ENCODE measurements at regions not wholly inside any gene's neighbourhood (a gene's known extent, or its start where the extent isn't known, plus 50 kb on each side); places are given as distances from the start of the nearest gene placed in this dataset.

DNA sequence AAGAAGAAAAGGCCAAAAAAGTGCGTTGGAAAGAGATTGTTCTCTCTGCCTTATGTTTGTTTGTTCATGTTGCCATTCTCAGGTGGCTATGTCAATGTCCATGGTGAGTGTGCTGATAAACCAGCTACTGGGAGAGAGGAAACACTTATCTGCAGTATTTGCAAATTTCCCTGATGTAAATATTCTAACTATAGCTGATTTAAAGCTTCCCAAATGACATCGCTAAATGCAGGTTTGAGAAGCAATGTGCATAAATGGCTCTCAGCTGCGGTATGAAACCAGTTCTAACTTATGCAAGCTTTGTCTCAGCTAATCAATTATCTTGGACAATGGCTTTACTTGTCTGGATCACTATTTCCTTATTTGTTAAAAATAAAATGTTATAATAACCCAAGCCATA, 312.5 kb upstream of the ANO3 start:
- no peaks in the 10 kb centered on the region for H3K4me1 ChIP-seq
- TF ChIP-seq POLR2A (IDR thresholded peaks at IDR 0.05) (no peak), POLR2AphosphoS5 (IDR thresholded peaks at IDR 0.05; ENCODE audit: insufficient read depth in 1 of 2, low read depth in 1 of 2) (no peak)
- TF ChIP-seq, protein P1, sequence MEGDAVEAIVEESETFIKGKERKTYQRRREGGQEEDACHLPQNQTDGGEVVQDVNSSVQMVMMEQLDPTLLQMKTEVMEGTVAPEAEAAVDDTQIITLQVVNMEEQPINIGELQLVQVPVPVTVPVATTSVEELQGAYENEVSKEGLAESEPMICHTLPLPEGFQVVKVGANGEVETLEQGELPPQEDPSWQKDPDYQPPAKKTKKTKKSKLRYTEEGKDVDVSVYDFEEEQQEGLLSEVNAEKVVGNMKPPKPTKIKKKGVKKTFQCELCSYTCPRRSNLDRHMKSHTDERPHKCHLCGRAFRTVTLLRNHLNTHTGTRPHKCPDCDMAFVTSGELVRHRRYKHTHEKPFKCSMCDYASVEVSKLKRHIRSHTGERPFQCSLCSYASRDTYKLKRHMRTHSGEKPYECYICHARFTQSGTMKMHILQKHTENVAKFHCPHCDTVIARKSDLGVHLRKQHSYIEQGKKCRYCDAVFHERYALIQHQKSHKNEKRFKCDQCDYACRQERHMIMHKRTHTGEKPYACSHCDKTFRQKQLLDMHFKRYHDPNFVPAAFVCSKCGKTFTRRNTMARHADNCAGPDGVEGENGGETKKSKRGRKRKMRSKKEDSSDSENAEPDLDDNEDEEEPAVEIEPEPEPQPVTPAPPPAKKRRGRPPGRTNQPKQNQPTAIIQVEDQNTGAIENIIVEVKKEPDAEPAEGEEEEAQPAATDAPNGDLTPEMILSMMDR (IDR thresholded peaks at IDR 0.05): no peak
- intact Hi-C loops (cut with DNase I): no loop called here
- H3K27ac ChIP-seq: no peak overlapping the region
- H3K4me3 ChIP-seq: no peak overlapping the region
- no peaks in the 10 kb centered on the region for H3K36me3 ChIP-seq
- no peaks in the 10 kb centered on the region for H3K9me3 ChIP-seq
- no peaks in the 10 kb centered on the region for H3K27me3 ChIP-seq
- DNase-seq (ENCODE audit: extremely low spot score in 2 of 2): no peak

DNA sequence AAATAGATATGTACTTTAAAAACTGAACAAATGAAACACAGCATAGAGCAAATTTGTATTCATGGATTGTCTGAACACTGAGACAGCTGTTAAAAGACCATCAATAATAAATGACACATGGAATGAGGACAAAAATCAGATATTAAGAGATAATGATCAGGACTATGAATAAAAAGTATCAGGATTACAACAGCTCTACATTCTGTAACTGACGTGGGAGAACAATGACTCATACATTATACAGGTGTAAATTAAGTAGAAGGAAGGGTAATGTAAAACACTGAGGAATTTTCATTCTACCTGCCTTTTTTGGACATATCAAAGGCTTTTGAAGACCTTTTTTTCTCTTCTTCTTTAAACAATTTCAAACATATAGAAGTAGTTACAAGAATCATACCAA, 310.9 kb upstream of the ANO3 start:
- no peak for DNase-seq (ENCODE audit: extremely low spot score in 2 of 2)
- Histone ChIP-seq H3K27me3 (no peaks in the 10 kb centered on the region), H3K27ac (no peak overlapping the region), H3K4me3 (no peak overlapping the region), H3K36me3 (no peaks in the 10 kb centered on the region), H3K4me1 (no peaks in the 10 kb centered on the region), H3K9me3 (no peaks in the 10 kb centered on the region)
- TF ChIP-seq POLR2AphosphoS5 (IDR thresholded peaks at IDR 0.05; ENCODE audit: insufficient read depth in 1 of 2, low read depth in 1 of 2): no peak
- TF ChIP-seq, protein P1 (IDR thresholded peaks at IDR 0.05): no peak
- TF ChIP-seq POLR2A (IDR thresholded peaks at IDR 0.05): no peak
- intact Hi-C loops (cut with DNase I): no loop called here

DNA sequence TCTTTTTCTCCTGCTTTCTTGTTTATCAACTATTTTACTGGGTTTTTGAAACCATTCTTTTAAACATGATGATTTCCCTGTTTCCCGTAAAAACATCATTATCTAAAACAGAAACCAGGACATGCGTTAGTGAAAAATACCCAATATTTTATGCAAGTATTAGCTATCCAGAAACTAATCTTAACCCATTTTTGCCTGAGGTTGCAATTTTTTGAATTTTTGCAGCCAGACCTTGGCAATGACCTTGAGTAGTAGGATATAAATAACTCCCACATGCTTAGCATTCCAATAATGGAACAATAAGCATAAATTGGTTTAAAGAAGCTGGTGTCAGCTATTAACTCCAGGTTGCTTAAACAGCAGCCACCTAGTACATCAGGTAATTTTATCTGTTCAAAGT, 308.9 kb upstream of the ANO3 start:
- no peaks in the 10 kb centered on the region for H3K9me3 ChIP-seq
- no peaks in the 10 kb centered on the region for H3K36me3 ChIP-seq
- H3K27me3 ChIP-seq: no peaks in the 10 kb centered on the region
- H3K4me1 ChIP-seq: no peaks in the 10 kb centered on the region
- H3K27ac ChIP-seq: no peak overlapping the region
- H3K4me3 ChIP-seq: no peak overlapping the region
- intact Hi-C loops (cut with DNase I): no loop called here
- no peak for TF ChIP-seq POLR2AphosphoS5 (IDR thresholded peaks at IDR 0.05; ENCODE audit: insufficient read depth in 1 of 2, low read depth in 1 of 2)
- TF ChIP-seq, protein P1 (IDR thresholded peaks at IDR 0.05): no peak
- no peak for TF ChIP-seq POLR2A (IDR thresholded peaks at IDR 0.05)
- no peak for DNase-seq (ENCODE audit: extremely low spot score in 2 of 2)

DNA sequence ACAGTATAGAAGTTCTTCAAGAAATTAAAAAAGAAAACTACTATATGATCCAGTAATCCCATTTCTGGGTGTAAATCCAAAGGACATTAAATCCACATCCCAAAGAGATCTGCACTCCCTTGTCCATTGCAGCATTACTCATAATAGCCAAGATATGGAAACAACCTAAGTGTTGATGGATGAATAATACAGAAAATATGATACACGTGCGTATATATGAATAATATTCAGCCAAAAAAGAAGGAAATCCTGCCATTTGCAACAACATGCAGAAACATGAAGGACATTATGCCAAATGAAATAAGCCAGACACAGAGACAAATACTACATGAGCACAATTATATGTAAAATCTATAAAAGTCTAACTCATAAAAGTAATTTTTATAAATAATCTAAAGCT, 306.3 kb upstream of the ANO3 start:
- Histone ChIP-seq H3K4me1 (no peaks in the 10 kb centered on the region), H3K9me3 (no peaks in the 10 kb centered on the region), H3K4me3 (no peak overlapping the region), H3K36me3 (no peaks in the 10 kb centered on the region), H3K27me3 (no peaks in the 10 kb centered on the region), H3K27ac (no peak overlapping the region)
- TF ChIP-seq, protein P1 (IDR thresholded peaks at IDR 0.05): no peak
- TF ChIP-seq POLR2AphosphoS5 (IDR thresholded peaks at IDR 0.05; ENCODE audit: insufficient read depth in 1 of 2, low read depth in 1 of 2) (no peak), POLR2A (IDR thresholded peaks at IDR 0.05) (no peak)
- no peak for DNase-seq (ENCODE audit: extremely low spot score in 2 of 2)
- intact Hi-C loops (cut with DNase I): no loop called here

DNA sequence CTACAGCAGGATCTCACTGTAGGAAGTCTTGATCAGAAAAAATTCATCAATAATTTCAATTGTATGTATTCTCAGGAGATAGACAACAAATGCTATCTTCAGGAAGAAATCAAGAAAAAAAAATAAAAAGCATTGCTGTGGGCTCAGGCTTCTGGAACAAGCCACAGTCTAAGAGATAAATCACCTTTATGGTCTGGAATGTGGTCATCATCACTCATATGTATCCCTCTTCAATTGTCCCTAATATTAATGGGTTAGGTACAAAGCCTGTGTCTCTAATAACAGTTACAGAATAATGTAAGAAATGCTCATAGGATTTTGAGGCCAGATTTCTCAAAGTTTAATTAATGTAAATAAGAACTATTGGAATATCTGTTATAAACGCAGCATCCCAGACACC, 305.9 kb upstream of the ANO3 start:
- intact Hi-C loops (cut with DNase I): no loop called here
- DNase-seq (ENCODE audit: extremely low spot score in 2 of 2): no peak

More for the DNA sequence above, 305.9 kb upstream of the ANO3 start:
- H3K36me3 ChIP-seq: no peaks in the 10 kb centered on the region
- H3K4me3 ChIP-seq: no peak overlapping the region
- no peak overlapping the region for H3K27ac ChIP-seq
- H3K9me3 ChIP-seq: no peaks in the 10 kb centered on the region
- H3K27me3 ChIP-seq: no peaks in the 10 kb centered on the region
- no peaks in the 10 kb centered on the region for H3K4me1 ChIP-seq
- TF ChIP-seq, protein P1 (IDR thresholded peaks at IDR 0.05): no peak
- TF ChIP-seq POLR2A (IDR thresholded peaks at IDR 0.05): no peak
- no peak for TF ChIP-seq POLR2AphosphoS5 (IDR thresholded peaks at IDR 0.05; ENCODE audit: insufficient read depth in 1 of 2, low read depth in 1 of 2)

Data from vagina (tissue), 2 donors.